VCaP (cell line): ENCODE measurements at regions not wholly inside any gene's neighbourhood (a gene's known extent, or its start where the extent isn't known, plus 50 kb on each side); places are given as distances from the start of the nearest gene placed in this dataset.

Experiments used
- H3K27ac ChIP-seq: fragments of 450-650 bp; 2 replicates; pipeline ENCODE4 v1.5.1; 2017
- TF ChIP-seq, protein P1 (sequence below): fragments of 450-650 bp; conservative IDR thresholded peaks from 2 replicates; pipeline ENCODE4 v1.5.1; 2017; ENCODE audit warnings: mild to moderate bottlenecking, moderate library complexity

DNA sequence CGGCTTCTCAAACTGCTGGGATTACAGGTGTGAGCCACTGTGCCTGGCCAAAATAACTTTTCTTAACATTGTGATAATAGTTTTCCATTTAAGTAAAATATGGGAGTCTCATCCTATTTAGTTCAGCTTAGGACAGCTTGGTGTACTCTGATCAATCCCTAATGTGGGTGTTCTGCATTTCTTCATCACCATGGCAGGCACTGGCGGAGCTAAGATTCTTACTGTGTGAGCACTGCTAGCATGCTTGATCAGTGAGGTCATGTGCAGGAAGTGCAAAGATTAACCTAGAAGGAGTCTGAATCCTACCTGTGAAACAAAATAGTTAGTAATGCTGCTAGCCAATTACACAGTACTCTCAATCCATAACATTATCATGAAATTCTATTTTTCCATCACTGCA lies 1684.2 kb upstream of the SLC10A2 start:
- H3K27ac ChIP-seq = no peak overlapping the region
- TF ChIP-seq, protein P1, sequence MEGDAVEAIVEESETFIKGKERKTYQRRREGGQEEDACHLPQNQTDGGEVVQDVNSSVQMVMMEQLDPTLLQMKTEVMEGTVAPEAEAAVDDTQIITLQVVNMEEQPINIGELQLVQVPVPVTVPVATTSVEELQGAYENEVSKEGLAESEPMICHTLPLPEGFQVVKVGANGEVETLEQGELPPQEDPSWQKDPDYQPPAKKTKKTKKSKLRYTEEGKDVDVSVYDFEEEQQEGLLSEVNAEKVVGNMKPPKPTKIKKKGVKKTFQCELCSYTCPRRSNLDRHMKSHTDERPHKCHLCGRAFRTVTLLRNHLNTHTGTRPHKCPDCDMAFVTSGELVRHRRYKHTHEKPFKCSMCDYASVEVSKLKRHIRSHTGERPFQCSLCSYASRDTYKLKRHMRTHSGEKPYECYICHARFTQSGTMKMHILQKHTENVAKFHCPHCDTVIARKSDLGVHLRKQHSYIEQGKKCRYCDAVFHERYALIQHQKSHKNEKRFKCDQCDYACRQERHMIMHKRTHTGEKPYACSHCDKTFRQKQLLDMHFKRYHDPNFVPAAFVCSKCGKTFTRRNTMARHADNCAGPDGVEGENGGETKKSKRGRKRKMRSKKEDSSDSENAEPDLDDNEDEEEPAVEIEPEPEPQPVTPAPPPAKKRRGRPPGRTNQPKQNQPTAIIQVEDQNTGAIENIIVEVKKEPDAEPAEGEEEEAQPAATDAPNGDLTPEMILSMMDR = no peak

DNA sequence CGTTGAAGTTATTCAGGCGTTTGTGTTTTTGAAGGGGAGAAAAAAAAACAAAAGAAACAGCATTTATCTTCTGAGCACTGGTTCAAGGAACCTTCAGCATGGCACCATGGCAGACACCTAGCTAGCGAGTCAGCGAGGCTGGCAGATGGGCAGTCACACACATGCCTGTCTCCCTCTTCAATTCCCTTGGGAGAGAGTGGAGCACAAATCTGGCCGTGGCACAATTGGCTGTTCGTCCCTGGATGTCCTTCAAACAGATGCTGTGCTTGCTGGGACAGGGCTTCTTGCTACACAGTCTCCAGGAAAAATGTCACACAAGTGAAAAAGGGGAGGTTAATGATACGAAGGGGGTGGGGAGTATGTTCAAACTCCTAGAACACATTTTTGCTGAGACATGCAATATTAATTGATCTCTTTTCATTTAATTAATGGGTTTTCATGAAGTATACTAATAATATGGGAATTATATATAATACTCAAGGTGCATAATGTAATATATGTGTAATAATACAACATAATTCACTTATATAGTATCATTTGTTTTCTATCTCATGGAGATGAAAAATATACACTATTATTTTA lies 1674.5 kb upstream of the SLC10A2 start:
- TF ChIP-seq, protein P1 = no peak
- no peak overlapping the region for H3K27ac ChIP-seq

DNA sequence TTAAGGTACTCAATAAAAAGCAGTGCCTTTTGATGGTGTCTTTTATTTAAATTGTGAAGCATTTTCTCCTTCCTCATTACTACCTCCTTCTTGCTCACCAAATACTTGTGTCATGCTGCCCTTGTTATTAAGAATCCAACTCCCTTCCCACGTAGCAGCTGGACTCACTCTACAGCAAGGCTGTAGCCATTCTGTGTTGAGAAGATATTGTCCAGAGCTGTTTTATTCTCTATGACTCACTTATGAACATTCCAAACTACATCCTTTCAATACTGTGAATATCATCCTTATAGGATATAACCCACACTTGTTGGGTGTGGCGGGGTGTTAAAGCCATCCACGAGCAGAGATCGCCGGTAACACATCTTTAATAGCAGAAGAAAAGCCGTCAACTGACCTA lies 1671.5 kb upstream of the SLC10A2 start:
- TF ChIP-seq, protein P1 = no peak
- no peak overlapping the region for H3K27ac ChIP-seq

DNA sequence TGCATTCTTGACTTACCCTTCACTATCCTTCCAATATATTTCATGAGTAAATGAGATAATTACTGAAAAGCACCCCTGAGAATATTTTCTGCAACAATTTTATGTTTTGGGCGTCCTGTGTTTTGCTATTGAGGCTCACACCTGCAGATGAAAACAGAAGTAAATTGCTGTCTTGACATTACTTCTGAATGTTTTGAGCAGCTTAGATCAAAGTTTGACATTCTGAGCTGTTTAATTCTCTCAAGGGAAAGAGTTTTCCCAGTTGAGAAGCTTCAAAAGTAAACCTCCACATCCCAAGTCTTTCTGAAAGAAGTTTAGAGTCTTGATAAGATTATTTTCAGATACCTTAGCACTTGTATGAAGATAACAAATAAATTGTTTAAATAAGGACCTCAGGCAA lies 1667.2 kb upstream of the SLC10A2 start:
- no peak overlapping the region for H3K27ac ChIP-seq
- TF ChIP-seq, protein P1 = no peak

DNA sequence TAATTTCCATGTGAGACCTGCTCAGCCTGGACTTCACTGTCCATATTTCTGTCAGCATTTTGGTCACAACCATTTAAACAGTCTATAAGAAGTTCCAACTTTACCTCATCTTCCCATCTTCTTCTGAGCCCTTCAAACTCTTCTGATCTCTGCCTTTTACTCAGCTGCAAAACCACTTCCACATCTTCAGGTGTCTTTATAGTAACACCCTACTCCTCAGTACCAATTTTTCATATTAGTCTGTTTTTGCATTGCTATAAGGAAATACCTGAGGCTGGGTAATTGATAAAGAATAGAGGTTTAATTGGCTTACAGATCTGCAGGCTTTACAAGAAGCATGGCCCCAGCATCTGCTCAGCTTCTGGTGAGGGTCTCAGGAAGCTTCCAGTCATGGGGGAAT lies 1648.9 kb upstream of the SLC10A2 start:
- H3K27ac ChIP-seq = no peak overlapping the region
- TF ChIP-seq, protein P1 = no peak

DNA sequence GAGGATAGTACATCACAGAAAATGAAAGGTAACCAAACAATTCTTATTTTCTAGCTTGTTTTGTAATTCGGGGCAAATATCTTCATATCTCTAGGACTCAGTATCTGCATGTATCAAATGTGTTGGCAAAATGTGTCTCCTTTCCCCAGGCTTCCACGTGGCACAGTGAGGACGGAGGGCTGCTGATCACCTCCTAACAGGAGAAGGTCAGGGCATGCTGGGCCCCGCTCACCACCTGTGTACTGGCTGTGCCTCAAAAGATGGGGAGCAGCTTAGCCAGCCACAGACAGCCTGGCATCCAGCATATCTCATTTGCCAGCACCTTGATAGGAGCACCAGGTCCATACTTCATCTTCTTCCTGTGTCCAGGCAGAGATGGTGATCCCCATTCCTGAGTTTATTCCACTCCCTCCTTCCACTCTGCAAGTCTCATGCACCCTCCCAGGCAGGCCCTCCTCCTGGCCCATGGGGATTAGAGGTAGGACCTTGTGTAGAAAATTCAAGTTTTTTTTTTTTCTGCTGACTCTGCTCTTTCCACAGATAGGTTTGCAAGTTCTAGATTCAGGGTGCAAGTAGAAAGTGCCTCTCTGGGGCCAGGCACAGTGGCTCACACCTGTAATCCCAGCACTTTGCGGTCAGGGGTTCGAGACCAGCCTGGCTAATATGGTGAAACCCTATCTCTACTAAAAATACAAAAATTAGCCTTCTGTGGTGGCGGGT lies 1639.0 kb upstream of the SLC10A2 start:
- TF ChIP-seq, protein P1 = no peak
- H3K27ac ChIP-seq = no peak overlapping the region

DNA sequence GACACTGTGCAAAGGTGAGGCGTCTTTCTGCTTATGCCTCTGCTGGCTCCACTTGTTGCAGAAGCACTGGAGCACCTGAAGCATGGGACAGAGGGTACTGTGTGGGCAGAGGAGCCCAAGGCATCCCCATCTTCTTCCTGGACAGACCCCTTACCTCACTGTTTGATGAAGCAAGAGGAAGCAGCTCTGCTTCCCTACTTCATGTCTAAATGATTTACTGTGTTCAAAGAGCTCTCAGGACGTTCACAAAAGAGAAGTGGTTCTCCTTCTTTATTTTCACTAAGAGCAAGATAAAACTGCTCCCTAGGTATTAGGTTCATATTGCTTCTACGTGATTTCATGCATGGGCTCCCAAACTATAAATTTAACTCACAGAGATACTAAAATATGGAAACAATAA lies 1635.4 kb upstream of the SLC10A2 start:
- no peak overlapping the region for H3K27ac ChIP-seq
- TF ChIP-seq, protein P1 = no peak
